GM21723 (cell line): ENCODE measurements at regions not wholly inside any gene's neighbourhood (a gene's known extent, or its start where the extent isn't known, plus 50 kb on each side); places are given as distances from the start of the nearest gene placed in this dataset.

Source experiments
- ATAC-seq: cut with Tn5 transposase; IDR thresholded peaks from one replicate; pipeline ENCODE4 v1.9.1; 2021; ENCODE audit warnings: mild to moderate bottlenecking, moderate library complexity; ENCODE audit not compliant: unreplicated experiment

DNA sequence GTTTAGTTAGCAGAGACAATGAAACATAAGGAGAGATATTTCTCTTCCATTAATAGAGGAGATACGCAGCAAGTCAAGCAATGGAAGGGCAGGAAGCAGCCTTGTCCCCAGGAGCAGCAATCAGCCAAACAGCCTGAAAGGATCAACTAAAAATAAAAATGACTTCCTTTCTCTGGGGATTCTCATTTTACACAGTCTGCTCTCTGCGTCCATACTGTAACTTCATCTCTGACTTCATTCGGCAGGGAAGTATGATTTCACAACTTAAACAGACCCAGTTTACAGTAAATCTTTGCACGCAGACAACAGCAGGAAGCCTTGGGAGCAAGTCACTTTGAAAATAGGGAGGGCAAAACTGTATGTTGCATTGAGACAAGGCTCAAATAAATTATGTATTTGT is 826.7 kb downstream of the DIAPH3 start:
- ATAC-seq, result no peak

DNA sequence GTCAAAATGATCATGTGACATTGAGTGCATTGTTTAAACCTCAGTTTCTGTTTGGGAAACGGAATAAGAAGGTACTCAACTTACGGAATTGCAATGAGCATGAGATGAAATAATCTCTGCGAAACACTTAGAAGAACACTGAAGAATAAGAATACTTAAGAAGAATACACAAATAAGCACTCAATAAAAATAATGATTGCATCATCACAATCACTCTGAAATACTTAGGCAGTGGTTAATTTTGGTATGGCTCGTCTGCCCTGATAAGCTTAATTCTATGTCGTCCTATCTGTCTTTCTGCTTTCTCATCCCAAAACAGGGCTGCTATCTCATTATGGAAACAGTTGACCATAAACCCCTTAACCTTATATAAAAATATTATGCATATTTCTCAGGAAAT is 823.6 kb downstream of the DIAPH3 start:
- ATAC-seq, result no peak

DNA sequence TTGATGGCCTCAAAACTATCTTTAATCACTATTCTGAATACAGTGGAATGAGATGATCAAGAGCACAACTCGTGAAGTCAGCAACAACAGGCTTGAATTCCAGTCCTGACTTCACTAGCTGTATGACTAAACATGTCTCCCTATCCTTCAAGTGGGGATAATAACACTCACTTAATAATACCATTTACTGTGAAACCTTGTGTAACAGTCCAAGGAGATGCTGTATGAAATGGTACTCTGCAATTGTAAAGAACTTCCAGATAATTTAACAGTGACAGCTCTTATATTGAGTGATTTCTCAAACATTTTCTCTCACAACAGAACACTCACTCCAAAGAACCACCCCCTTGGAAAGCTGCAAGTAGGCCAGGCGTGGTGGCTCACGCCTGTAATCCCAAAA is 823.1 kb downstream of the DIAPH3 start:
- ATAC-seq, result no peak

DNA sequence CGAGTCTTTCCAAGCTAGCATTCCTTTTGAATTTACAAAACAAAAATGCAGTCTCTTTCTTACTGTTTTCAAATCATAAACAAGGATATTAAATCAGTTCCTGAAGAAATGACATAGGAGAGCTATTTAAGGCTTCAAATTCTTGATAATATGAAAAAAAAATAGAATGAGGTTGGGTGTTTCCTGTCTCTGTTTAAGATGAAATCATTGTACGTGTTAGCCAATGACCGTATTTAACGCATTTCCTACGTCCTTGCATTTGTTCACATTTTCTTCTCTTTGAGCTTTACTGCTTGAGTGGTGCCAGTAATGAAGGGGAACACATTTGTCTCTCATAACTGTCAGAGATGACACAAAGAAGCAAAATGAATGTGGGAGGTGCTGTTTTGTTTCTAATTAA is 821.3 kb downstream of the DIAPH3 start:
- no peak for ATAC-seq

DNA sequence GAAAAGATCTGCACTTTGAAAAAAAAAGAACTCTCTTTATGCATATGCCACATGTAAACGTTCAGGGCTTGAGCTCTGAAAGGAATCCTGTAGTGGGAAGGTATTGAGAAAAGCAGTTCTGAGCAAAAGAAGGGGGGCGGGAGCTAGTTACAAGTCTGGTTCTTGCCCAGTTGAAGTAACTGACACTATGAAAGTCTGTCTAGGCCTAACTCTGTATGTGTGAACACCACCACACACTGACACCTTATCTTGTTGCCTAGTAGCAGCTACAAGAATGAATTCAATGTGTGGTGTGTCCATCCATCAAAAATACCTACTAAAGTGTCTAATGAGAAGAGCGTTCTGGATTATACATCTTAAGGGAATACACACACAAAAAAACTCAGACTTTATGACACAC is 820.6 kb downstream of the DIAPH3 start:
- ATAC-seq, result no peak

DNA sequence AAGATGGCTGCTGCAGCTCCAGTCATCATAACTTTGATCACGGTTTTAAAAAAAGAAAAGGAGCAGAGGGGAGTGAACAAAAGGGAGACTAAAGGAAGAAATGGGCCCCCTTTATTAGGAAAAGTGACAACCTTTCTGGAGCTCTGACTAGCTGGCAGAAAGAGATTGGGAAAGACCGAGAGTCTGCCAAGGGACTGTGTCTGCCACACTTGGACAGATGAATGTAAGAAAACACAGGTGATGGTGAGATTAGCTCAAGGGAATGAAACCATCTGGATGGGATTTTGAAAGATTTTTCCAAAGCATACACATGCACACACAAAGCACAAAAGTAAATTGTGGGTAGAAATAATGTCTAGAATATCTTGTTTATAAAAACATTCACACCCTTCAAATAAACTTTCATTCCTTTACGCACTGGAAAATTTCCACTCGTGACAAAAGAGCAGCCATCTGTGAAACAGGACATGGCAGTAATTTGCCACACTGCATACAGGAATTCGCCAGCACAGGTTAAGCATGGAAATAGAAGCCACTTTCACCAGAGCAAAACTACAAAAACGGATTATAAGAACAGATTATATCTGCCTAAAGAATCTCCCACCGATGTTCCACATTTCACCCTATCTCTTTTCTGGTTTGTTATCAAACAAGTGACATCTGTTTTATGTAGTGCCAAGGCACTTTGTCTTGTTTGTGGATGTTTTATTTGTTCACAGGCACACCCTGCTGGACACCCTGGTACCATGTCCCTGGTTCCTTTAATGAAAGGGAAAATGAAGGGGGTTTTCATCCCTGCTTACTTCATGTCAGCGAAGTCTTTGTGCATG is 819.5 kb downstream of the DIAPH3 start:
- ATAC-seq, result no peak

DNA sequence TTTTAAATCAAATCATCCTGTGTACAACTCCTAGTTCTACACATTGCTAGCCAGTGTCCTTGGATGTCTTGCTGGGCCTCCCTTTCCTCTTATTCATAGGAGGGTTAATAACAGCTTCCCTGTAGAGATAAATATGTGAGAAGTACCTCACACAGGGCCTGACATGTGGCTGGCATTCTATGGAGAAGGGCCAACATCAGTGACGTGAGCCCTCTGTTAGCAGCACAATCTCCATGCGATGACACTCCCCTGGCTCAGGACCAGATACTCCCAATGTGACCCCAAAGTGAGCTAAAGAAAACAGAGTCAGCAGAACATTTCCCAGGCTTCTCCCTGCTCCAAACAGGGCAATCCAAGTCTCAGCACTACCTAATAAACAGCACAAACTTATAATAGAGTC is 818.4 kb downstream of the DIAPH3 start:
- ATAC-seq, result no peak

DNA sequence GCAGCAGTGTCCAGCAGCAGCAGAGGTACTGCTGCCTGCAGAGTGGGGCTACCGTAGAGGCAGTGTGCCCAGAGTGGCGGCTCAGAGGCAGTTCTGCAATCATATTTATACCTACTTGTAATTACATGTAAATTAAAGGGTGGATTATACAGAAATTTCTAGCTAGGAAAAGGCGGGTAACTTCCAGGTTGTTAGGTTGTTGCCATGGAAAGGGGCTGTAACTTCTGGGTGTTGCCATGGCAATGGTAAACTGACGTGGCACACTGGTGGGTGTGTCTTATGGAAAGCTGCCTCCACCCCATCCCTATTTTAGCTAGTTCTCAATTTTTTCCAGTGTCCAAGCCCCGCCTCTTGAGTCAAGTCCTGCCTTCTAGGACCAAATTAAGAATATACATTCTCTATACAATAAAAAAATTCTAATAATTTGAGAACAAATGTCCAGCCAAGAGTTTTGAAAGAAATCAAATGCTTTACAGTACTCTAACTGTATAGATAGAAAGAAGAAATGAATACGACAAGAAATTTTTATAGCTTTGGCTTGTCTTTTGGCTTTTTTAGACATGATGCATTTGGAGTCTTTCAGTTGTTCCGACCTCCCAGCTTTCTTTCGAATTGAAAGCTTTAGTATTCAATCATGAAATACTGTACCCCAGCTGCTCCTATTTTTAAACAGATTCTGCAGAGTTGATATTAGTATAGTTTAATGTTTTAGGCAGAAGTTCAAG is 816.6 kb downstream of the DIAPH3 start:
- ATAC-seq, result no peak

DNA sequence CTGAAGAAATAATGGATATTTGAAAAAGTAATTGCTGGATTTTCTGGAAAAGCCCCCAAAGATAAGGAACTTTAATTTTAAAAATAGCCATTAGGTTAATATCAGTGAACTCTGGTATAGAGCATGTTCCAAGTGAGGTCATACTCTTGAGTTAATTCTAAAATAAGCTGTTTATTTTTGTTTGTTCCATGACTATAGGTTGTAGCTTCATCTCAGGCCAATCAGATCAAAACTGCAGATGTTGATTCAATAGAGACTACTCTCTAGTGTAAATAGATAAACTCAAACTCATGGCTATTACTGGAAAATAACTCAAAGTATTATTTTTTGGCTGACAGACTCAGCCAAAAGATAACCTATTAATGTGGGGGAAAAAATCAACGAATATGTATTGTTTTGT is 815.1 kb downstream of the DIAPH3 start:
- no peak for ATAC-seq

DNA sequence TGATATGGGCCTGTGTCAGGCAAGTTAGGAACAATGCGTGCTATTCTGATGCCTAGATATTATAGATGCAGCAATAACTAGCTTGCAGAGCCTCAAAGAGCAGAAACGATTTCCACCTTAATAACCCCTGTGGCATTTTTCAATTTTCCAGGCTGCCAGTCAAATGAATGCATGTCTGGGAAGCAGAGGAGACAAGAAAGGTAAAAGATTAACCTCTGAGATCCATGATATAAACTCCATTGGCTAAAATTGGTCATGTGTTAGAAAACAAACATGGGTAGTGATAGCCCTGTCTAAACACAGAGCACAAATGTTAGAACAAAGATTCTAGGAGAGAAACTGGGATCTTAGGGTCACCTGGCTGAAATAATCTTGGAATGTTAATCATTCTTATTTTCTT is 811.1 kb downstream of the DIAPH3 start:
- no peak for ATAC-seq

DNA sequence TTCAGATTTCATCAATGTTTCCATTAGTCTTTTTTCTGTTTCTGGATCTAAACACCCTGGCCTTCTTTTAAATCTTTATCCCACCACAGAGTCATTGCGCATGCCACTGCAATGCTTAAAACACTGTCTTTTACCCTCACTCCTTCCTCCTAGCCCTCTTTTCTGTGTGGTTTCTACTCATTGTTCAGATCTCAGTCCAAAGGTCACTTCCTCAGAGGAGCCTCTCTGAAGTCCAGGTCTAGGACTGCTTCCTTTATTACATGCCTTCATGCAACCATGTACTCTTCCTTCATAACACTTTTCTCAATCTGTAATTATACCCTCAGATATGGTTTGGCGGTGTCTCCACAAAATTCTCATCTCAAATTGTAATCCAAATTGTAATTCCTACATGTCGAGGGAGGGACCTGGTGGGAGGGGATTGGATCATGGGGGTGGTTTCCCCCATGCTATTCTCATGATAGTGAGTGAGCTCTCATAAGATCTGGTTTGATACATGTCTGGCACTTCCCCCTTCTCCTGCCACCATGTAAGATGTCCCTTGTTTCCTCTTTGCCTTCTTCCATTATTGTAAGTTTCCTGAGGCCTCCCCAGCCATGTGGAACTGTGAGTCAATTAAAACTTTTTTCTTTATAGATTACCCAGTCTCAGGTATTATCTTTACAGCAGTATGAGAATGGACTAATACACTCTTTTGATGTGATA is 808.9 kb downstream of the DIAPH3 start:
- ATAC-seq, result no peak

DNA sequence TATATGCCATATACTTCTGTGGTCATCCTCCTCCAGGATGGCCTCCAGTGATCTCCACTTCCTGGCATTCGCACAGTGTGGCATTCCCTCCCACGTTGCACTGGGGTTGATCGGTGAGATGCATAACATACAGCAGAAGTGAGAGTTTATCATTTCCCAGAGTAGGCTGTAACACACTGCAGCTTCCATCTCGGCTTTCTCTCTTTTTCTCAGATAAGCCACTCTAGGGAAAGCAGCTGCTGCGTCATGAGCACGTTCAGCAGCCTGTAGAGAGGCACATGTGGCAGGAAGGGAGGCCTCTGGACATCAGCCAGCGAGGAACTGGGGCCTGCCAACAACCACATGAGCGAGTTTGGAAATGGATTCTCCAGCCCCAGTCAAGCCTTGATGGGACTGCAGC is 807.1 kb downstream of the DIAPH3 start:
- no peak for ATAC-seq

DNA sequence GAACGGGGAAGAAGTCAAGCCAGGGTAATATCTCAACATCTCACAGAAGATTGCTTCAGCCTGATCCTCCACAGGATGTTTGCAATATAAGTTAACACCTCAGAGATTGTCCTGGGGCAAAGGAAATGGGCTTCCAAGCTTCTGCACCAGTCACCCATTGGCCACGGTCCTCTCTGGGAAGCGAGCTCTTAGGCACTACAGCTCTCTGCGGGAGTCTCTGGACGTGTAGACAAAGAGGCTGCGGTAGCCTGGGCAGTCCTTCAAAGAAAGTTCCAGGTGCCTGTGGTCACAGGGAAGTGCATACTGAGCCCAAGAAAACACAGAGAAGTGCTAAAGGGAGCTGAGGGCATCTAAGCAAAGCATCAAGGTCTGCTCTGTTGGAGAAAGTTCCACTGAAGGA is 805.7 kb downstream of the DIAPH3 start:
- no peak for ATAC-seq

DNA sequence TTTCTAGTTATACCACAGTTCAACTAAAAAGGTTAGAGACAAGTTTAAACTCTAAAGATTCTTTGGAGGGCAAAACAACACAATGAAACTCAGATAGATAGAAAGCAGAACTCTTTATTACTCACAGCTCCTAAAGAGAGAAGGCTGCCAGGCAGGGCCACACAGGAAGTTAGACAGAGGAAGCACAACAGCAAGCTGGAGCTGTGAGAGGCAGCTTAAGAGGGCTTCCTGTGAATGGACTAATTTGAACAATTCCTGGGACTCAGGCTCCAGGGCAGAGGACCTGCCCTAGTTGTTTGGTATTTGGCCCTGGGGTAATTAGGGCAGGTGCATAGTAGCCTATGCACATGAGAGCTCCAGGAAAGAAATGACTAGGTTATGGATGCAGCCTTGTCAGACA is 803.6 kb downstream of the DIAPH3 start:
- peak; percentile 73 for ATAC-seq

DNA sequence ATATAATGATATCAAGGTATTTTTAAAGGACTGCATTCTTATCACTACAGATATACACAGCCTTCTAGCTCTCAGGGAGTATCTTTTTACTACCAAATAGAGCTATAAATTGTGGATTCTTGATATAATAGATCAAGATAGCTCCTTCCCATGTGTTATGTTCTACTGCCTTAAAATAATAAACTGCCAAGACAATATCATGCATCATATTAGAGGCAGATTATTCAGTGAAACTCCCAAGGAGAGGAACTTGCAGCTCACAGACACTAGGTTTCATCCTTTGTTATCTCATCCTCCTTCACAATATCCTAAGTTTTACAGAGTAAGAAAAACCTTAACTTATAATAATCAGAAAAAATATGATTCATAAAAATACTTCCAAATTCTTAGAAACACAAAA is 802.8 kb downstream of the DIAPH3 start:
- ATAC-seq, result no peak

DNA sequence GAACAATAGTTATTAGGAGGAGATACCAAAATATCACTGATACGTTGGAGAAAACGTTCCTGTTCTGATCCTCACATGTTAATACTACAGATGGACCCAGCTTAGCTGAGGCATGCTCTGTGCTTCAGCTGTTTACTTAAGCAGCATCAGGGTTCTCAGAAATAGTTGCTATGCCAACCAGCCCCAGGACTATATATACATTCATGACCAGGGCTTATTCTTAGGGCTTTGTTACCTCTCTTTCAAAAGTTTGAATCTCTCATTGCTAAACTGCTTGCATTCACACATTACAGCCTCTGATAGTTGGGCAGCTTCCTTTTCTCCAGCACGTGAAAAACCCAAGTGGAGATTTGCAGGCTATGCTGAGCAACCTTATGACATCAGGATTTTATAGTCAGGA is 800.4 kb downstream of the DIAPH3 start:
- ATAC-seq, result no peak

DNA sequence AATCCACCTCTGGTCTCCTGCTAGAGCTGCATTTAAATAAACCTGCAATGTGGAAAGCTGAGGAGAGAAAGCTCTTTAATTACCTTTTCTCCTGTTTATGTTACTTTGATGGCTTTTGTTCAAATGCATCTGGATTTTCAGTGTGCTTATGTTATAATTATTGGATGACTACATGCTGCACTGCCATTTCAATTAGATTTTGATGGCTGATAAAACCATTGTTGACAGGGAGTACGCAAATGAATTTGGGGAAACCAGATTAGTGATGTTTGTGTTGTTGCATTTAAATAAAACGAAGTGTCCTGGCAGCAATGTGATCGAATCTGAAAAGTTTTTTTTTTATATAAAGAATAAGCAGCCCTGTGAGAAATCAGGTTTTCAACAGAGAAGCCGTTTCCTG is 799.8 kb downstream of the DIAPH3 start:
- ATAC-seq, result no peak

DNA sequence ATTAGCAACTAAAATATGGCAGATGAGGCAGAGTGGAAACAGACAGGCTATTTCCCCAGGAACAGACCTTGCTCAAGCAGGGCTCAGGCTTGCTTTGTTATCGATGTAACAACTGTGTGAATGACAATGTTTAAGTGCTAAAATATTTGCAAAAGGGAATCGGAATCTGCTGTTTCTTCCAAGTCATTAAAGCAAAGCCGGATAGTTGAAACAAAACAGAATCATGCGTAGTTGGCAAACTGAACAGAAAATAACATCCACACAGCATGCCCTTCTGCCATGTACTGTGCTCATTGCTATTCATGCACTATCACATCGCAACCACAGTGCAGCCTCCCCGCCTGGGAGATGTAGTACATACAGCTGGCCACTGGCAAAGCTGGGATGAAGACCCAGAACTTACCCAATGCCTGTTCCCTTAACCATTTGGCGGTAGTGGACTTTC is 799.1 kb downstream of the DIAPH3 start:
- no peak for ATAC-seq

DNA sequence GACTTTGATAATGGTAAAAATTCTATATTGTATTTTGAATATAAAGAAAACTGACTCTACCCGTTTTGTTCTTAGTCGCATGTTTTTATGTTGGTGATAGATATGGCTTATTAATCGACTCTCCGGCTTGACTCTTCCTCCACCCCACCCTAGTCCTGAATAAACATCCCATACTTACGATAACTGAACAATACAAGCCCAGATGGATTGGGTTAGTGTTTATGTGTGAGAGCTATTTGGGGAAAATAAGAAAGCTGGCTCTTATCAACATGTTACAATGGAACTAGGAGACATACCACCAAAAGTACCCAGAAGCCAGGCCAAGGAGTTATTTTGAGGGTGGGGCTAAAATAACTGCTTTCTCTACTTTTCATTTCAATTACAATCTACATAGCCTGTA is 796.3 kb downstream of the DIAPH3 start:
- no peak for ATAC-seq

DNA sequence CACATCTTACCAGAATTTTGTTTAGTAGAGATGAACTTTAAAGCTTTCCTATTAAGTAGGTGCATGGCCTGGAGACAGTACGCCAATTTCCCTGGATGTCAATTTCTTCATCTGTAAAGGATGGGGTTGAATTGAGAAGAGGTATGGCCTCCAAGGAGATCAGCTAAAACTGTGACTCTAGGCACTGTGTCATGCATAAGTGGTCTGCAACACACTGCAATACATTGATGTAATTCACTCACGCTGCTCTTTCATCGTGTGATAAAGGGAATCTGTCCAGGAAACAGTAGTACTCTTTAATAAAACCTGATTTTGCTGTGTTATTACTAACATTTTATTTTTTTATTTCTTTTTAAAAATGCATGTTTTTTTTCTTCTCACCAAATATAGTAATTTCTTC is 795.8 kb downstream of the DIAPH3 start:
- ATAC-seq, result no peak

DNA sequence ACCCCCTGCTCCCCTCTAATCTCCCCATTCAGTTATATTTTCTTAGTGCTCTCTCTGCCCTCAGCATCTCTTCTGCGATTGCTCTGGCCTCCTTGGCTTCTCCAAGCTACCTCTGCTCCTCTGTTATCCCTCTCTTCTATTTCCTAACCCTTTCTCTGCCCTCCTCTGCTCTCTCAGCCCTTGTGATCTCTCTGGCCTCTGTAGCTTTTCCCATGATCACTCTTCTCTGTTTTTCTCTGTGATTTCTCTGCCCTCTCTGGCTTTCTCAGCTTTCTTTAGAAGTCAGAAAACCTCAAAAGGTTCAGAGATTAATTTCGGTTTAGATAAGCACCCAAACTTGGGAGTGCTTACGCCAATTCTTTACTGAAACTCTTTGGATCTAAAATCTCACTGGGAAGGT is 795.0 kb downstream of the DIAPH3 start:
- no peak for ATAC-seq

DNA sequence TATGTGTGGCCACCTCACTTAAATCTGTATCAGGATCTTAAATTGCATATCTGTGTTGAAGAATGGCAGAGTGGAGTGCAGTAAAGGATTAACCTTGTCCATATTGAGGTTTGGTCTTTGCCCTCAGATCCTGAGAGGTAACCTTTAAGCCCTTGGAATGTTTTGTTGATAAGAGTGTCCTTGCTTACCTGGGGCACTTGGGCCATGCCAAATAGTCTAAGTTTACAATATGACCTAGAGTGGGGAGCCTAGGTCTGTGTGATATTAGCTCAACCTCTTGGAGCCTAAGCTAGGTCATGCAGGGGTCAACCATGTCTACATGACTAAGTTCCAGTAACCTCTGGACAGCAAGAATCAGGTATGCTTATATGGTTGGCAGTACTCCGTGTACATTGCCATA is 792.5 kb downstream of the DIAPH3 start:
- ATAC-seq, result no peak
